Heart left ventricle (tissue), 16 donors: ENCODE measurements at regions not wholly inside any gene's neighbourhood (a gene's known extent, or its start where the extent isn't known, plus 50 kb on each side); places are given as distances from the start of the nearest gene placed in this dataset.

Source experiments
- ATAC-seq, 4 donors: fragments of 200-7000 bp; cut with Tn5 transposase; one replicate each; pipeline ENCODE4 v1.9.1; 2020 to 2022; ENCODE audit warnings: moderate library complexity in 4 of 4, mild to moderate bottlenecking in 3 of 4, moderate number of reproducible peaks in 1 of 4
- DNase-seq, 5 donors: peaks; one replicate each; pipeline ENCODE4 v3.0.0-alpha.2; 2020
- H3K27ac ChIP-seq, 12 donors: fragments of 200-600 bp; sonication (generic) in 4 of 12; one replicate each; pipeline versions ENCODE4 v1.5.0 to v1.8.0; 2016 to 2022; ENCODE audit warnings: mild to moderate bottlenecking in 2 of 12
- H3K27me3 ChIP-seq, 9 donors: fragments of 200-600 bp; sonication (generic) in 2 of 9; one replicate each; pipeline versions ENCODE4 v1.5.1 to v1.8.0; 2016 to 2022; ENCODE audit warnings: mild to moderate bottlenecking in 3 of 9
- H3K36me3 ChIP-seq, 9 donors: fragments of 200-600 bp; sonication (generic) in 2 of 9; one replicate each; pipeline versions ENCODE4 v1.5.0 to v1.8.0; 2018 to 2022; ENCODE audit warnings: mild to moderate bottlenecking in 2 of 9
- H3K4me1 ChIP-seq, 12 donors: fragments of 200-600 bp; sonication (generic) in 4 of 12; one replicate each; pipeline versions ENCODE4 v1.5.0 to v1.8.0; 2016 to 2022; ENCODE audit warnings: mild to moderate bottlenecking in 3 of 12
- H3K4me3 ChIP-seq, 12 donors: fragments of 200-600 bp; sonication (generic) in 4 of 12; one replicate each; pipeline versions ENCODE4 v1.5.0 to v1.8.0; 2017 to 2022; ENCODE audit warnings: mild to moderate bottlenecking in 9 of 12, moderate library complexity in 4 of 12
- H3K9me3 ChIP-seq, 12 donors: fragments of 200-600 bp; sonication (generic) in 4 of 12; one replicate each; pipeline versions ENCODE4 v1.5.0 to v1.8.0; 2016 to 2022; ENCODE audit warnings: mild to moderate bottlenecking in 1 of 12
- CTCF ChIP-seq, 12 donors: fragments of 200-600 bp; sonication (generic) in 4 of 12; IDR thresholded peaks; one replicate each; pipeline versions ENCODE4 v1.5.0 to v1.8.0; 2018 to 2022; ENCODE audit warnings: antibody characterized with exemption in 12 of 12, mild to moderate bottlenecking in 5 of 12
- POLR2A ChIP-seq, 2 donors: fragments of 450-650 bp; IDR thresholded peaks; one replicate each; pipeline ENCODE4 v1.6.1; 2017; ENCODE audit warnings: antibody characterized with exemption in 2 of 2, mild to moderate bottlenecking in 2 of 2, moderate library complexity in 2 of 2
- WGBS, 4 donors: extraction: QIAGEN DNeasy Blood & Tissue Kit in 2 of 4; methylation state at CpG; one replicate each; pipeline versions ENCODE4 v1.1.5 to v1.1.7; 2013 to 2018; 5-methylcytosine and 5-hydroxymethylcytosine counted together
- intact Hi-C, 10 donors: fragments of 100-400 bp; cut with DNase I; formaldehyde crosslinking; loops; one replicate each; pipeline versions ENCODE4 v1.11.1 to v1.14.2; 2022
- donor health status: ischemic (EF 13 %, LVEDD 7.1; RV severe dilation, severe dysfunction).
- donor health status: healthy with polysubstance abuse.
- donor health status: DM: no; HTN: yes; CAD: no.
- donor health status: DM: no; HTN: no; CAD: no.
- donor health status: ischemic (EF 25% LVEDD 6.9; RV normal size, moderate dysfunction).
- donor health status: ischemic (EF 25% LVEDD 5.7; RV mildly dilated, moderate dysfunction).
- donor health status: healthy.
- donor health status: DM: yes; HTN: yes; CAD: no.
- donor health status: ischemic (EF 35%, LVEDD 5.7; RV mildly dilated, moderate dysfunction).
- donor health status: nonischemic (EF 11% LVEDD 7.7; RV severe dilation, severe dysfunction).
- donor health status: DM: yes; HTN: yes; CAD: no.
- donor health status: PGD.
- donor health status: ischemic (EF 29% LVEDD 5.4; RV normal size, mild dysfunction).
- donor health status: nonischemic (EF 23%, LVEDD 6.1; RV moderate dilation, normal function).

GRCh38 chr5:112112346-112112745 lies 306.7 kb downstream of the EPB41L4A start:
- intact Hi-C loops, result no loop called here
- DNase-seq, result no peak
- TF ChIP-seq POLR2A (IDR thresholded peaks at IDR 0.05) (no peak), CTCF (IDR thresholded peaks at IDR 0.05) (no peak)

GRCh38 chr5:112109331-112110007 lies 309.6 kb downstream of the EPB41L4A start:
- TF ChIP-seq POLR2A (IDR thresholded peaks at IDR 0.05) (no peak), CTCF (IDR thresholded peaks at IDR 0.05) (no peak)
- intact Hi-C loops, result no loop called here
- DNase-seq (peak in 2 of 5 donors; percentile 35 to 42), ATAC-seq (peak in 2 of 4 donors; percentile 71 to 85)
- Histone ChIP-seq H3K4me1 (no peaks in the 10 kb centered on the region), H3K27me3 (no peaks in the 10 kb centered on the region), H3K27ac (no peak overlapping the region), H3K9me3 (no peaks in the 10 kb centered on the region), H3K36me3 (no peaks in the 10 kb centered on the region), H3K4me3 (no peak overlapping the region)
- 68 to 81% (median 70%) methylated on average over 4 of the region's 4 CpGs for WGBS, 4 donors

More at GRCh38 chr5:112112346-112112745, 306.7 kb downstream of the EPB41L4A start:
- H3K27me3 ChIP-seq, result no peaks in the 10 kb centered on the region
- H3K4me3 ChIP-seq, result no peak overlapping the region
- no peak overlapping the region for H3K27ac ChIP-seq
- no peaks in the 10 kb centered on the region for H3K9me3 ChIP-seq
- ATAC-seq, result no peak
- no peaks in the 10 kb centered on the region for H3K36me3 ChIP-seq
- H3K4me1 ChIP-seq, result no peaks in the 10 kb centered on the region
- 19 to 66% (median 35%) methylated on average over 2 of the region's 2 CpGs for WGBS, 4 donors

- no peaks in the 10 kb centered on the region for H3K9me3 ChIP-seq
- DNase-seq (no peak), ATAC-seq (no peak)
- H3K4me3 ChIP-seq, result no peak overlapping the region
- H3K27ac ChIP-seq, result no peak overlapping the region
- H3K27me3 ChIP-seq, result no peaks in the 10 kb centered on the region
- H3K4me1 ChIP-seq, result no peaks in the 10 kb centered on the region
- no peaks in the 10 kb centered on the region for H3K36me3 ChIP-seq
- intact Hi-C loops, result no loop called here
- 46 to 62% (median 53%) methylated on average over 2 of the region's 2 CpGs for WGBS, 4 donors
- TF ChIP-seq CTCF (IDR thresholded peaks at IDR 0.05), result no peak
- no peak for TF ChIP-seq POLR2A (IDR thresholded peaks at IDR 0.05)
These were observed 312.2 kb downstream of the EPB41L4A start for GRCh38 chr5:112106878-112107277.

GRCh38 chr5:112097768-112098167 lies 321.3 kb downstream of the EPB41L4A start:
- whole genome bisulfite sequencing, 4 donors, result 69 to 80% (median 71%) methylated on average over 6 of the region's 6 CpGs
- Histone ChIP-seq H3K4me1 (no peaks in the 10 kb centered on the region), H3K4me3 (peak overlapping the region in 1 of 12 donors; percentile 18), H3K27ac (no peak overlapping the region), H3K27me3 (no peaks in the 10 kb centered on the region), H3K9me3 (peaks cover 0 to 15% (median 0%) of the 10 kb centered on the region in 12 donors), H3K36me3 (no peaks in the 10 kb centered on the region)
- intact Hi-C loops, result loop anchor here in 1 of 10 donors (10.0 kb wide), 1 partner anchor 83 kb away; no protein-coding TSS in a partner anchor
- ATAC-seq (no peak), DNase-seq (no peak)
- TF ChIP-seq CTCF (IDR thresholded peaks at IDR 0.05) (no peak), POLR2A (IDR thresholded peaks at IDR 0.05) (no peak)
